K562 (cell line): ENCODE measurements at regions not wholly inside any gene's neighbourhood (a gene's known extent, or its start where the extent isn't known, plus 50 kb on each side); places are given as distances from the start of the nearest gene placed in this dataset.

Experiments
- ATAC-seq: fragments of 200-7000 bp; cut with Tn5 transposase; 3 replicates; pipeline ENCODE4 v1.9.1; 2020; ENCODE audit warnings: moderate library complexity
- BruUV-seq: library from RNA; stranded (reverse); fragments of 400-500 nt; replicated peaks from 2 replicates; lab custom pipeline; 2021; lab: Mats Ljungman, UMichigan
- CTCF ChIA-PET: fragments of 300-600 bp; formaldehyde crosslinking; extraction: SDS; loops from one replicate; lab custom pipeline; 2021; ENCODE audit warnings: low intra/inter-chr PET ratio; lab: Yijun Ruan, JAX
- POLR2A ChIA-PET: fragments of 300-600, 350-650 bp; sonication (Branson Sonifier 250); formaldehyde crosslinking; extraction: SDS; loops from one replicate; lab custom pipeline; 2021; ENCODE audit warnings: antibody characterized with exemption, inconsistent platforms; lab: Yijun Ruan, JAX
- DNase-seq, 4 experiments: peaks; one replicate each; pipeline versions ENCODE4 v3.0.0 to v3.0.0-alpha.2; 2011 to 2018; ENCODE audit warnings: low spot score in 3 of 4, mixed read lengths in 3 of 4; ENCODE audit errors: extremely low read depth in 1 of 4
- FAIRE-seq: peaks from 2 replicates; lab custom pipeline; 2011; peaks lifted over from hg19 to GRCh38; lab: Jason Lieb, UNC
- H2AFZ ChIP-seq: 2 replicates; pipeline ENCODE4 v1.6.0; 2011; ENCODE audit warnings: low read depth, low read length, control low read depth, inconsistent platforms
- H3K27ac ChIP-seq: fragments of 200-600 bp; 3 replicates; pipeline ENCODE4 v1.8.0; 2011; ENCODE audit warnings: low read depth, mild to moderate bottlenecking, control low read depth, inconsistent platforms, low read length, moderate library complexity, mixed read lengths; ENCODE audit errors: extremely low read depth
- H3K27me3 ChIP-seq, 2 experiments: fragments of 300-600 bp in 1 of 2; 2 replicates in 1 of 2; 3 replicates in 1 of 2; pipeline versions ENCODE4 v1.6.0 to v1.8.0; 2011; ENCODE audit warnings: inconsistent platforms in 2 of 2, low read length in 2 of 2, mild to moderate bottlenecking in 1 of 2, mixed read lengths in 1 of 2, moderate library complexity in 1 of 2; ENCODE audit not compliant: control insufficient read depth in 2 of 2, insufficient read depth in 2 of 2
- H3K36me3 ChIP-seq: fragments of 300-600 bp; 3 replicates; pipeline ENCODE4 v1.8.0; 2011; ENCODE audit warnings: mild to moderate bottlenecking, low read length, inconsistent platforms; ENCODE audit not compliant: control insufficient read depth, insufficient read depth
- H3K4me1 ChIP-seq, 2 experiments: fragments of 200-600 bp in 1 of 2; replicated peaks in 1 of 2; 2 replicates in 1 of 2; 3 replicates in 1 of 2; pipeline versions ENCODE4 v1.5.1 to v1.8.0; 2011; ENCODE audit warnings: inconsistent platforms in 2 of 2, low read length in 2 of 2, mild to moderate bottlenecking in 1 of 2, mixed read lengths in 1 of 2, moderate library complexity in 1 of 2; ENCODE audit not compliant: control insufficient read depth in 2 of 2, insufficient read depth in 2 of 2
- H3K4me2 ChIP-seq: 2 replicates; pipeline ENCODE4 v1.6.1; 2011; ENCODE audit warnings: low read length, control low read depth, inconsistent platforms, mixed read lengths; ENCODE audit not compliant: insufficient read depth
- H3K4me3 ChIP-seq: fragments of 200-600 bp; sonication (generic), shearing (Covaris generic); 2 replicates; pipeline ENCODE4 v1.5.1; 2016; ENCODE audit warnings: control low read depth, inconsistent platforms
- H3K79me2 ChIP-seq: fragments of 200-600 bp; 3 replicates; pipeline ENCODE4 v1.8.0; 2011; ENCODE audit warnings: low read length, inconsistent platforms; ENCODE audit not compliant: control insufficient read depth, insufficient read depth
- H3K9ac ChIP-seq, 2 experiments: 2 replicates each; pipeline versions ENCODE4 v1.6.0 to v1.6.1; 2011; ENCODE audit warnings: low read depth in 2 of 2, low read length in 2 of 2, control low read depth in 1 of 2, inconsistent platforms in 1 of 2, mild to moderate bottlenecking in 1 of 2, mixed read lengths in 1 of 2; ENCODE audit not compliant: insufficient read depth in 1 of 2
- H3K9me1 ChIP-seq: one replicate; pipeline ENCODE4 v1.6.0; 2011; ENCODE audit warnings: inconsistent platforms, mild to moderate bottlenecking, low read length, moderate library complexity; ENCODE audit not compliant: control insufficient read depth, insufficient read depth
- H3K9me3 ChIP-seq: replicated peaks from 2 replicates; pipeline ENCODE4 v1.5.1; 2011; ENCODE audit warnings: low read depth, low read length, inconsistent platforms; ENCODE audit not compliant: control insufficient read depth, insufficient read depth
- H4K20me1 ChIP-seq: replicated peaks from 2 replicates; pipeline ENCODE4 v1.6.1; 2011; ENCODE audit warnings: low read length, inconsistent platforms, mixed read lengths; ENCODE audit not compliant: control insufficient read depth, insufficient read depth
- BACH1 ChIP-seq: fragments of 200-800 bp; sonication (Bioruptor generic); IDR thresholded peaks from 2 replicates; pipeline ENCODE4 v1.6.1; 2016; ENCODE audit warnings: missing genetic modification characterization, missing compliant biosample characterization
- CREBBP ChIP-seq: IDR thresholded peaks from one replicate; pipeline ENCODE4 v1.6.1; 2012; ENCODE audit warnings: low read depth, mild to moderate bottlenecking, control low read depth, inconsistent platforms, low read length
- FUS ChIP-seq: fragments of 200-400 bp; formaldehyde crosslinking; optimal IDR thresholded peaks from 2 replicates; pipeline ENCODE3; 2017; ENCODE audit warnings: low read depth, low read length
- HLTF ChIP-seq: fragments of 450-650 bp; IDR thresholded peaks from 2 replicates; pipeline ENCODE4 v1.6.1; 2016
- HNRNPUL1 ChIP-seq: fragments of 200-400 bp; formaldehyde crosslinking; IDR thresholded peaks from 2 replicates; pipeline ENCODE4 v1.6.1; 2017; ENCODE audit warnings: low read length
- IRF1 ChIP-seq: sonication (generic); formaldehyde crosslinking; IDR thresholded peaks from 2 replicates; pipeline ENCODE4 v1.8.0; 2022; ENCODE audit warnings: missing genetic modification reagents, mild to moderate bottlenecking, borderline replicate concordance
- LEF1 ChIP-seq: fragments of 450-650 bp; IDR thresholded peaks from 2 replicates; pipeline ENCODE4 v1.6.1; 2016; ENCODE audit warnings: mild to moderate bottlenecking
- MYBL2 ChIP-seq, 2 experiments: fragments of 450-650 bp in 1 of 2; sonication (generic) in 1 of 2; formaldehyde crosslinking in 1 of 2; IDR thresholded peaks; 2 replicates each; pipeline versions ENCODE4 v1.6.1 to v1.8.1; 2017 to 2022; ENCODE audit warnings: borderline replicate concordance in 1 of 2, inconsistent platforms in 1 of 2, low read depth in 1 of 2, mild to moderate bottlenecking in 1 of 2, missing genetic modification reagents in 1 of 2, moderate library complexity in 1 of 2
- MYC ChIP-seq, 2 experiments: fragments of 250-450 bp in 1 of 2; sonication (Bioruptor Pico) in 1 of 2; IDR thresholded peaks; 2 replicates each; pipeline versions ENCODE4 v1.5.1 to v1.6.1; 2012 to 2021; ENCODE audit warnings: low read depth in 2 of 2, borderline replicate concordance in 1 of 2, improper control_type of control experiment in 1 of 2, low read length in 1 of 2, mild to moderate bottlenecking in 1 of 2, moderate library complexity in 1 of 2
- NFRKB ChIP-seq: fragments of 450-650 bp; IDR thresholded peaks from 2 replicates; pipeline ENCODE4 v1.6.1; 2016; ENCODE audit warnings: low read depth
- PRPF4 ChIP-seq: fragments of 200-400 bp; formaldehyde crosslinking; IDR thresholded peaks from one replicate; pipeline ENCODE4 v1.6.1; 2017; ENCODE audit warnings: low read length, low read depth, mild to moderate bottlenecking; ENCODE audit not compliant: insufficient read depth, poor library complexity, severe bottlenecking
- TBL1XR1 ChIP-seq, 2 experiments: IDR thresholded peaks; 2 replicates each; pipeline ENCODE4 v1.6.1; 2012; ENCODE audit warnings: improper control_type of control experiment in 2 of 2, low read length in 2 of 2, mild to moderate bottlenecking in 1 of 2
- ZBTB7A ChIP-seq: IDR thresholded peaks from 2 replicates; pipeline ENCODE4 v1.6.1; 2011; ENCODE audit warnings: low read depth, mild to moderate bottlenecking, low read length, moderate library complexity, borderline replicate concordance; ENCODE audit not compliant: control insufficient read depth
- ZNF316 ChIP-seq: fragments of 450-650 bp; IDR thresholded peaks from 2 replicates; pipeline ENCODE4 v1.6.1; 2016
- WGBS: fragments of 100-300 bp; shearing (Covaris generic); methylation state at CpG from one replicate; pipeline ENCODE4 v1.1.6; 2016; ENCODE audit warnings: low coverage, mixed read lengths; ENCODE audit not compliant: insufficient coverage; ENCODE audit errors: missing lambda C conversion rate; 5-methylcytosine and 5-hydroxymethylcytosine counted together
- in situ Hi-C: fragments of 300-500 bp; cut with MboI; formaldehyde crosslinking; loops from 4 replicates; pipeline ENCODE4 v1.15.0; 2018; ENCODE audit warnings: inconsistent platforms, mixed read lengths
- intact Hi-C: fragments of 100-400 bp; cut with micrococcal nuclease; formaldehyde crosslinking; loops from 2 replicates; pipeline ENCODE4 v1.14.2; 2022

GRCh38 chr4:188220006-188220405 is 80.8 kb downstream of the TRIML1 start:
- H3K27me3 ChIP-seq = no peaks in the 10 kb centered on the region
- FAIRE-seq (no peak), DNase-seq (no peak), ATAC-seq (no peak)
- peaks cover 0 to 10% of the 10 kb centered on the region in 2 experiments; a peak in 3 of 5 replicates for H3K4me1 ChIP-seq
- H2AFZ ChIP-seq = no peak overlapping the region
- POLR2A ChIA-PET = no interaction called here
- H3K27ac ChIP-seq = no peak overlapping the region
- H3K4me3 ChIP-seq = no peak overlapping the region
- BruUV-seq = no TSS peak
- intact Hi-C loops = no loop called here
- no peaks in the 10 kb centered on the region for H3K9me3 ChIP-seq
- H3K9ac ChIP-seq = no peak overlapping the region
- TF ChIP-seq TBL1XR1 (IDR thresholded peaks at IDR 0.05; ENCODE audit: low read length in 2 of 2) (no peak), MYBL2 (IDR thresholded peaks at IDR 0.05; ENCODE audit: low read depth) (no peak), MYBL2 (CRISPR knock-in tag; IDR thresholded peaks at IDR 0.05; ENCODE audit: borderline replicate concordance) (no peak), PRPF4 (no peak), NFRKB (no peak), CREBBP (no peak), FUS (no peak), BACH1 (no peak), HNRNPUL1 (no peak), MYC (IDR thresholded peaks at IDR 0.05; ENCODE audit: low read depth, low read length) (no peak), MYC (CRISPR knock-in tag; IDR thresholded peaks at IDR 0.05; ENCODE audit: borderline replicate concordance, low read depth) (no peak), ZBTB7A (no peak), ZNF316 (no peak), HLTF (no peak), IRF1 (CRISPR knock-in tag) (no peak), LEF1 (no peak)
- TF ChIP-seq, all 486 proteins: peak for 0
- H4K20me1 ChIP-seq = no peaks in the 10 kb centered on the region
- 0% methylated on average over 4 of the region's 4 CpGs for WGBS
- CTCF ChIA-PET = no interaction called here
- H3K4me2 ChIP-seq = no peak overlapping the region
- H3K79me2 ChIP-seq = no peaks in the 10 kb centered on the region
- no peaks in the 10 kb centered on the region for H3K9me1 ChIP-seq
- no peaks in the 10 kb centered on the region for H3K36me3 ChIP-seq
- in situ Hi-C loops = no loop called here
